ENCODE measurements at regions not wholly inside any gene's neighbourhood (a gene's known extent, or its start where the extent isn't known, plus 50 kb on each side); places are given as distances from the start of the nearest gene placed in this dataset.
A peak's percentile ranks its signal among the peaks of the same experiment; 100 is the strongest.

DNA sequence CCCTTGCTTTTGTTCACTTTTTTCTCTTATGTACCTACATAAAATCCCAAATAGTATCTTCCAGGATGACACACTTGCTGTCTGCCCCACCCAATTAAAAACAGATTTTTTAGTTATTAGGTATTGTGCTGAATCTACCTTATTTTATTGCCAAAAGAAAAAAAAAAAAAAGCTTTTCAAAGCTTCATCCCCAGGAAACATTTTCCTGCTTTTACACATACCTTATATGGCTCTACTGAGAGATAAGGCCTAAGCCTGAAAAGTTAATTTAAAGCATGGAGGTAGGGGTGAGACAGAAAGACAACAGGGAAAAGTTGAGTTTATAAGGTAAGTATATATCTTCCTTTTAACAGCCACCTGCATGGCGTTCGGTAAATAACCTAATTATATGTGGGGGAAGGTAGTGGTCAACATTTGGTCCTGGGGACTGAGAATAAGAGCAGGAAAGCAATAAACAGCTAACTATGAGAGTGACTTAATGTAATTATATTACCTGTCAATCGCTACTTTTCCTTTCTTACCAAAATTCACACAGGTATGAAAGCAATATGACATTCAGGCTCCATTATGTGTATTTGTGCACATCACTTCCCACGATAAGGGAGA lies 54.6 kb upstream of the BOLA1 start:
- TF ChIP-seq, protein P1, sequence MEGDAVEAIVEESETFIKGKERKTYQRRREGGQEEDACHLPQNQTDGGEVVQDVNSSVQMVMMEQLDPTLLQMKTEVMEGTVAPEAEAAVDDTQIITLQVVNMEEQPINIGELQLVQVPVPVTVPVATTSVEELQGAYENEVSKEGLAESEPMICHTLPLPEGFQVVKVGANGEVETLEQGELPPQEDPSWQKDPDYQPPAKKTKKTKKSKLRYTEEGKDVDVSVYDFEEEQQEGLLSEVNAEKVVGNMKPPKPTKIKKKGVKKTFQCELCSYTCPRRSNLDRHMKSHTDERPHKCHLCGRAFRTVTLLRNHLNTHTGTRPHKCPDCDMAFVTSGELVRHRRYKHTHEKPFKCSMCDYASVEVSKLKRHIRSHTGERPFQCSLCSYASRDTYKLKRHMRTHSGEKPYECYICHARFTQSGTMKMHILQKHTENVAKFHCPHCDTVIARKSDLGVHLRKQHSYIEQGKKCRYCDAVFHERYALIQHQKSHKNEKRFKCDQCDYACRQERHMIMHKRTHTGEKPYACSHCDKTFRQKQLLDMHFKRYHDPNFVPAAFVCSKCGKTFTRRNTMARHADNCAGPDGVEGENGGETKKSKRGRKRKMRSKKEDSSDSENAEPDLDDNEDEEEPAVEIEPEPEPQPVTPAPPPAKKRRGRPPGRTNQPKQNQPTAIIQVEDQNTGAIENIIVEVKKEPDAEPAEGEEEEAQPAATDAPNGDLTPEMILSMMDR (IDR thresholded peaks at IDR 0.05; ENCODE audit: low read length) = no peak
- TF ChIP-seq EZH2 (IDR thresholded peaks at IDR 0.05; ENCODE audit: borderline replicate concordance, low read length) = no peak
- H3K79me2 ChIP-seq (ENCODE audit: insufficient read depth, low read length) = peaks cover 61% of the 10 kb centered on the region
- H3F3A ChIP-seq (ENCODE audit: insufficient read depth, low read length) = no peaks in the 10 kb centered on the region
- H3K27ac ChIP-seq (ENCODE audit: low read depth, low read length, poor library complexity, severe bottlenecking) = peak overlapping the region; percentile 95
- H3K4me2 ChIP-seq (ENCODE audit: low read length) = peak overlapping the region; percentile 87
- H3K4me1 ChIP-seq (ENCODE audit: insufficient read depth, low read length, severe bottlenecking) = peaks cover 51% of the 10 kb centered on the region
- peak overlapping the region; percentile 89 for H3K4me3 ChIP-seq (ENCODE audit: low read depth, low read length, poor library complexity, severe bottlenecking)
- H2AFZ ChIP-seq (ENCODE audit: low read length) = no peak overlapping the region
- no peaks in the 10 kb centered on the region for H3K27me3 ChIP-seq (ENCODE audit: insufficient read depth, low read length)
- H3K36me3 ChIP-seq (ENCODE audit: insufficient read depth, low read length) = peaks cover 14% of the 10 kb centered on the region; the same call in 1 of the 2 replicates
- H4K20me1 ChIP-seq (ENCODE audit: insufficient read depth, low read length) = no peaks in the 10 kb centered on the region
- no peaks in the 10 kb centered on the region for H3K9me3 ChIP-seq (ENCODE audit: low read length)
- no peaks in the 10 kb centered on the region for H3K9me2 ChIP-seq (ENCODE audit: low read depth, low read length)
- H3K9ac ChIP-seq (ENCODE audit: low read length) = peak overlapping the region; percentile 100

DNA sequence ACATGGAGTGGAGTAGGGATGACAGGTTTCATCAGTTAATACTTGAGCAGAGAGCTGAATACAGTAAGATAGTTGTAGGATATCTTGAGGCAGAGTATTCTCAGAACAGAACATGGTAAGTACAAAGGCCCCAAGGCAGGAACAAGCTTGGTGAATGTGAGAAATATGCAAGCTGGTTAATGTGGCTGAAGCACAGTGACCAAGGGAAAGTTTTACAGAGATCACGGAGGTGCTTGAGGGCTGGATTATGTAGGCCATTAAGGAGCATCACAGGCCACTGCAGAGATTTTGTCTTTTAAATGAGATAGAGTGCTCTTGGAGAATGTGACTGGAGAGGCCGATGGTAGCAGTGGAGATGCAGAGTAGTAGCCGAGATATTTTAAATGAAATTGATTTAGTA lies 54.0 kb upstream of the BOLA1 start:
- peak overlapping the region; percentile 95 for H3K27ac ChIP-seq (ENCODE audit: low read depth, low read length, poor library complexity, severe bottlenecking)
- peak overlapping the region; percentile 100 for H3K9ac ChIP-seq (ENCODE audit: low read length)
- peaks cover 64% of the 10 kb centered on the region for H3K79me2 ChIP-seq (ENCODE audit: insufficient read depth, low read length)
- no peaks in the 10 kb centered on the region for H3K9me2 ChIP-seq (ENCODE audit: low read depth, low read length)
- no peak overlapping the region for H2AFZ ChIP-seq (ENCODE audit: low read length)
- peaks cover 51% of the 10 kb centered on the region for H3K4me1 ChIP-seq (ENCODE audit: insufficient read depth, low read length, severe bottlenecking)
- no peaks in the 10 kb centered on the region for H4K20me1 ChIP-seq (ENCODE audit: insufficient read depth, low read length)
- peaks cover 18% of the 10 kb centered on the region; the same call in 1 of the 2 replicates for H3K36me3 ChIP-seq (ENCODE audit: insufficient read depth, low read length)
- TF ChIP-seq EZH2 (IDR thresholded peaks at IDR 0.05; ENCODE audit: borderline replicate concordance, low read length) = no peak
- TF ChIP-seq, protein P1 (IDR thresholded peaks at IDR 0.05; ENCODE audit: low read length) = no peak
- peak overlapping the region; percentile 89 for H3K4me3 ChIP-seq (ENCODE audit: low read depth, low read length, poor library complexity, severe bottlenecking)
- no peaks in the 10 kb centered on the region for H3F3A ChIP-seq (ENCODE audit: insufficient read depth, low read length)
- H3K4me2 ChIP-seq (ENCODE audit: low read length) = peak overlapping the region; percentile 87
- H3K27me3 ChIP-seq (ENCODE audit: insufficient read depth, low read length) = no peaks in the 10 kb centered on the region
- H3K9me3 ChIP-seq (ENCODE audit: low read length) = no peaks in the 10 kb centered on the region

DNA sequence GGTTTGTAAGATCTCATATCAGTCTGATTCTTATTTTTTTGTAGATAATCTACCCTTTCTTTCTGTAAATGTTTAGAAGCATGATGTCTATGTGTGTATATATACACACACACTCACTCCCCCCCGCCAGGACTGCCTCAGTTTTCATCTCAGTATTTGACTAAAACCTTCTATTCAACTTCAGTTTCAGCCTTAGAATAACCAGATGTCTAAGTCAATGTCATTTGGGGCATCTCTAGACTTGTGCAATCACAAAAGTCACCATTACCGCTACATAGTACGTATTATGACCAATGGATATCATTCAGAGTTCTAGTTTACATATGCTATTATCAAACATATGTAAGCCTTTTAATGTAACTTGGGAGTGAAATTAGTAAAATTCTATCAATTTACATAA lies 53.3 kb upstream of the BOLA1 start:
- Histone ChIP-seq H3K27me3 (ENCODE audit: insufficient read depth, low read length) (no peaks in the 10 kb centered on the region), H4K20me1 (ENCODE audit: insufficient read depth, low read length) (no peaks in the 10 kb centered on the region), H3F3A (ENCODE audit: insufficient read depth, low read length) (no peaks in the 10 kb centered on the region), H3K9me3 (ENCODE audit: low read length) (no peaks in the 10 kb centered on the region), H3K79me2 (ENCODE audit: insufficient read depth, low read length) (peaks cover 64% of the 10 kb centered on the region), H3K4me2 (ENCODE audit: low read length) (peak overlapping the region; percentile 87), H3K9me2 (ENCODE audit: low read depth, low read length) (no peaks in the 10 kb centered on the region), H2AFZ (ENCODE audit: low read length) (no peak overlapping the region), H3K36me3 (ENCODE audit: insufficient read depth, low read length) (peaks cover 18% of the 10 kb centered on the region; the same call in 1 of the 2 replicates), H3K27ac (ENCODE audit: low read depth, low read length, poor library complexity, severe bottlenecking) (peak overlapping the region; percentile 95), H3K4me1 (ENCODE audit: insufficient read depth, low read length, severe bottlenecking) (peaks cover 51% of the 10 kb centered on the region), H3K4me3 (ENCODE audit: low read depth, low read length, poor library complexity, severe bottlenecking) (peak overlapping the region; percentile 89), H3K9ac (ENCODE audit: low read length) (peak overlapping the region; percentile 100)
- TF ChIP-seq, protein P1 (IDR thresholded peaks at IDR 0.05; ENCODE audit: low read length) = no peak
- no peak for TF ChIP-seq EZH2 (IDR thresholded peaks at IDR 0.05; ENCODE audit: borderline replicate concordance, low read length)

Measured in OCI-LY1 (cell line).